Right renal cortex interstitium (tissue), 3 donors: ENCODE measurements at regions not wholly inside any gene's neighbourhood (a gene's known extent, or its start where the extent isn't known, plus 50 kb on each side); places are given as distances from the start of the nearest gene placed in this dataset.
"Not testable (repeated sequence)": the region's sequence is repeated elsewhere in the genome, so short reads cannot be mapped to it uniquely, and the experiment has no call there.

ENCODE experiments used
- DNase-seq, 3 donors: peaks; one replicate each; pipeline ENCODE4 v3.0.0-alpha.2; 2013; ENCODE audit warnings: low read depth in 3 of 3, low spot score in 2 of 3

- DNase-seq = not testable (repeated sequence)
These were observed 586.0 kb upstream of the PABPC5 start for GRCh38 chrX:90848595-90848994.

GRCh38 chrX:90883479-90883878 is 551.2 kb upstream of the PABPC5 start:
- no peak for DNase-seq

- not testable (repeated sequence) for DNase-seq
These were observed 519.8 kb upstream of the PABPC5 start for GRCh38 chrX:90914816-90915215.

- not testable (repeated sequence) for DNase-seq
These were observed 487.8 kb upstream of the PABPC5 start for GRCh38 chrX:90946870-90947269.

GRCh38 chrX:90995191-90995590 is 439.4 kb upstream of the PABPC5 start:
- not testable (repeated sequence) for DNase-seq

GRCh38 chrX:91018111-91018510 is 416.5 kb upstream of the PABPC5 start:
- not testable (repeated sequence) for DNase-seq

GRCh38 chrX:91039777-91040176 is 394.9 kb upstream of the PABPC5 start:
- DNase-seq = no peak

- DNase-seq = no peak
These were observed 368.5 kb upstream of the PABPC5 start for GRCh38 chrX:91066104-91066503.

GRCh38 chrX:91079342-91080114 is 355.1 kb upstream of the PABPC5 start:
- no peak for DNase-seq

GRCh38 chrX:91080822-91081221 is 353.8 kb upstream of the PABPC5 start:
- no peak for DNase-seq

GRCh38 chrX:91081873-91082272 is 352.8 kb upstream of the PABPC5 start:
- DNase-seq = no peak

- no peak for DNase-seq
These were observed 325.9 kb upstream of the PABPC5 start for GRCh38 chrX:91108761-91109160.

- DNase-seq = no peak
These were observed 312.4 kb upstream of the PABPC5 start for GRCh38 chrX:91122151-91122694.

- DNase-seq = peak; percentile 10 to 30 (median 27)
These were observed 296.8 kb upstream of the PABPC5 start for GRCh38 chrX:91137883-91138282.
